Sigmoid colon (tissue), 4 donors: ENCODE measurements at regions not wholly inside any gene's neighbourhood (a gene's known extent, or its start where the extent isn't known, plus 50 kb on each side); places are given as distances from the start of the nearest gene placed in this dataset.

Source experiments
- EP300 ChIP-seq, 4 donors: sonication (generic); formaldehyde crosslinking; IDR thresholded peaks; one replicate each; pipeline ENCODE4 v1.6.1; 2017; ENCODE audit warnings: antibody characterized with exemption in 4 of 4
- POLR2A ChIP-seq, 2 donors: fragments of 450-650 bp; IDR thresholded peaks; one replicate each; pipeline ENCODE4 v1.6.1; 2016; ENCODE audit warnings: antibody characterized with exemption in 2 of 2, mild to moderate bottlenecking in 2 of 2, moderate library complexity in 2 of 2
- POLR2AphosphoS5 ChIP-seq, 4 donors: sonication (generic); formaldehyde crosslinking; IDR thresholded peaks; one replicate each; pipeline ENCODE4 v1.6.1; 2017; ENCODE audit warnings: antibody characterized with exemption in 4 of 4
- TF ChIP-seq, protein P1 (sequence below), 4 experiments: fragments of 450-650 bp in 3 of 4; fragments of 200-600 bp in 1 of 4; IDR thresholded peaks; one replicate each; pipeline ENCODE4 v1.5.1; 2016 to 2019; ENCODE audit warnings: antibody characterized with exemption in 4 of 4, mild to moderate bottlenecking in 3 of 4, moderate library complexity in 2 of 4

- TF ChIP-seq, protein P1, sequence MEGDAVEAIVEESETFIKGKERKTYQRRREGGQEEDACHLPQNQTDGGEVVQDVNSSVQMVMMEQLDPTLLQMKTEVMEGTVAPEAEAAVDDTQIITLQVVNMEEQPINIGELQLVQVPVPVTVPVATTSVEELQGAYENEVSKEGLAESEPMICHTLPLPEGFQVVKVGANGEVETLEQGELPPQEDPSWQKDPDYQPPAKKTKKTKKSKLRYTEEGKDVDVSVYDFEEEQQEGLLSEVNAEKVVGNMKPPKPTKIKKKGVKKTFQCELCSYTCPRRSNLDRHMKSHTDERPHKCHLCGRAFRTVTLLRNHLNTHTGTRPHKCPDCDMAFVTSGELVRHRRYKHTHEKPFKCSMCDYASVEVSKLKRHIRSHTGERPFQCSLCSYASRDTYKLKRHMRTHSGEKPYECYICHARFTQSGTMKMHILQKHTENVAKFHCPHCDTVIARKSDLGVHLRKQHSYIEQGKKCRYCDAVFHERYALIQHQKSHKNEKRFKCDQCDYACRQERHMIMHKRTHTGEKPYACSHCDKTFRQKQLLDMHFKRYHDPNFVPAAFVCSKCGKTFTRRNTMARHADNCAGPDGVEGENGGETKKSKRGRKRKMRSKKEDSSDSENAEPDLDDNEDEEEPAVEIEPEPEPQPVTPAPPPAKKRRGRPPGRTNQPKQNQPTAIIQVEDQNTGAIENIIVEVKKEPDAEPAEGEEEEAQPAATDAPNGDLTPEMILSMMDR (IDR thresholded peaks at IDR 0.05): no peak
- TF ChIP-seq EP300 (IDR thresholded peaks at IDR 0.05): no peak
- no peak for TF ChIP-seq POLR2A (IDR thresholded peaks at IDR 0.05)
- no peak for TF ChIP-seq POLR2AphosphoS5 (IDR thresholded peaks at IDR 0.05)
Measured at GRCh38 chr12:82223426-82223825, 134.8 kb downstream of the CCDC59 start.
